ENCODE measurements at regions not wholly inside any gene's neighbourhood (a gene's known extent, or its start where the extent isn't known, plus 50 kb on each side); places are given as distances from the start of the nearest gene placed in this dataset.

DNA sequence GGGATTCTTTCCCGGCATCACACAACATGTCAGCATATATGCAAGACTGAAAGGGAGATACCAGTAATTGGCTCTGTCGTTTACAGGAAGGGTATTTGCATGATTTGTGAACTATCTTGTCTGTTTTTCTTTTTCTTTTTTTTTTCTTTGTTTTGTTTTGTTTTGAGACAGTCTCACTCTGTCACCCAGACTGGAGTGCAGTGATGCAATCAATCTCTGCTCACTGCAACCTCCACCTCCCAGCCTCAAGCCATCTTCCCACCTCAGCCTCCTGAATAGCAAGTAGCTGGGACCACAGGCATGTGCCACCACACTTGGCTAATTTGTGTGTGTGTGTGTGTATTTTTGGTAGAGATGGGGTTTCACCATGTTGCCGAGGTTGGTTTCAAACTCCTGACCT lies 262.7 kb upstream of the F9 start:
- Mint-ChIP-seq H3K27ac (no peak overlapping the region), H3K9me3 (no peaks in the 10 kb centered on the region), H3K4me1 (peaks cover 5% of the 10 kb centered on the region; the same call in 1 of the 3 replicates), H3K27me3 (ENCODE audit: insufficient read depth, low read depth, poor library complexity) (no peaks in the 10 kb centered on the region), H3K36me3 (ENCODE audit: low read depth) (no peaks in the 10 kb centered on the region), H3K4me3 (no peak overlapping the region)
- TF ChIP-seq ZNF462 (CRISPR knock-in tag; IDR thresholded peaks at IDR 0.05) = no peak
- H3K4me2 ChIP-seq = no peak overlapping the region
- DNase-seq (ENCODE audit: low spot score) = no peak
- no peaks in the 10 kb centered on the region for H3K4me1 ChIP-seq (ENCODE audit: insufficient read depth)
- no peaks in the 10 kb centered on the region for H4K20me1 ChIP-seq (replicated peaks; ENCODE audit: insufficient read depth)
- H3K4me3 ChIP-seq = no peak overlapping the region
- H3K79me2 ChIP-seq (replicated peaks; ENCODE audit: insufficient read depth) = no peaks in the 10 kb centered on the region
- no peak overlapping the region for H3K27ac ChIP-seq (ENCODE audit: low read depth)
- no peaks in the 10 kb centered on the region for H3K36me3 ChIP-seq (ENCODE audit: insufficient read depth)
- H3F3A ChIP-seq (replicated peaks; ENCODE audit: low read depth) = no peaks in the 10 kb centered on the region
- no peak for ATAC-seq
- H2AFZ ChIP-seq = no peak overlapping the region
- no peaks in the 10 kb centered on the region for H3K9me2 ChIP-seq (ENCODE audit: insufficient read depth)
- H3K27me3 ChIP-seq (ENCODE audit: insufficient read depth) = no peaks in the 10 kb centered on the region

GRCh38 chrX:139246295-139246694 lies 284.2 kb upstream of the F9 start:
- Mint-ChIP-seq H3K4me1 (no peaks in the 10 kb centered on the region), H3K27me3 (ENCODE audit: insufficient read depth, low read depth, poor library complexity) (no peaks in the 10 kb centered on the region), H3K9me3 (no peaks in the 10 kb centered on the region), H3K36me3 (ENCODE audit: low read depth) (no peaks in the 10 kb centered on the region), H3K27ac (no peak overlapping the region), H3K4me3 (no peak overlapping the region)
- no peak overlapping the region for H3K27ac ChIP-seq (ENCODE audit: low read depth)
- H3F3A ChIP-seq (replicated peaks; ENCODE audit: low read depth) = no peaks in the 10 kb centered on the region
- H3K27me3 ChIP-seq (ENCODE audit: insufficient read depth) = no peaks in the 10 kb centered on the region
- H3K4me1 ChIP-seq (ENCODE audit: insufficient read depth) = no peaks in the 10 kb centered on the region
- no peak for DNase-seq (ENCODE audit: low spot score)
- no peak overlapping the region for H3K4me2 ChIP-seq
- no peaks in the 10 kb centered on the region for H3K36me3 ChIP-seq (ENCODE audit: insufficient read depth)
- ATAC-seq = no peak
- no peak overlapping the region for H2AFZ ChIP-seq
- no peaks in the 10 kb centered on the region for H4K20me1 ChIP-seq (replicated peaks; ENCODE audit: insufficient read depth)
- no peaks in the 10 kb centered on the region for H3K79me2 ChIP-seq (replicated peaks; ENCODE audit: insufficient read depth)
- no peak overlapping the region for H3K4me3 ChIP-seq
- H3K9me2 ChIP-seq (ENCODE audit: insufficient read depth) = no peaks in the 10 kb centered on the region
- no peak for TF ChIP-seq EZH2 (IDR thresholded peaks at IDR 0.05; ENCODE audit: low read depth, unreplicated experiment)
- no peak for TF ChIP-seq ZNF462 (CRISPR knock-in tag; IDR thresholded peaks at IDR 0.05)
- TF ChIP-seq POLR2AphosphoS5 (IDR thresholded peaks at IDR 0.05; ENCODE audit: low read depth) = no peak
- no peak for TF ChIP-seq CREB1 (CRISPR knock-in tag; IDR thresholded peaks at IDR 0.05; ENCODE audit: low read depth)
- TF ChIP-seq JUNB (IDR thresholded peaks at IDR 0.05; ENCODE audit: unreplicated experiment) = no peak
- TF ChIP-seq ZNF331 (CRISPR knock-in tag; IDR thresholded peaks at IDR 0.05; ENCODE audit: low read depth) = no peak
- no peak for TF ChIP-seq NANOG (IDR thresholded peaks at IDR 0.05; ENCODE audit: borderline replicate concordance)
- no peak for TF ChIP-seq EZH2phosphoT487 (IDR thresholded peaks at IDR 0.05; ENCODE audit: unreplicated experiment)
